ENCODE measurements at regions not wholly inside any gene's neighbourhood (a gene's known extent, or its start where the extent isn't known, plus 50 kb on each side); places are given as distances from the start of the nearest gene placed in this dataset.

DNA sequence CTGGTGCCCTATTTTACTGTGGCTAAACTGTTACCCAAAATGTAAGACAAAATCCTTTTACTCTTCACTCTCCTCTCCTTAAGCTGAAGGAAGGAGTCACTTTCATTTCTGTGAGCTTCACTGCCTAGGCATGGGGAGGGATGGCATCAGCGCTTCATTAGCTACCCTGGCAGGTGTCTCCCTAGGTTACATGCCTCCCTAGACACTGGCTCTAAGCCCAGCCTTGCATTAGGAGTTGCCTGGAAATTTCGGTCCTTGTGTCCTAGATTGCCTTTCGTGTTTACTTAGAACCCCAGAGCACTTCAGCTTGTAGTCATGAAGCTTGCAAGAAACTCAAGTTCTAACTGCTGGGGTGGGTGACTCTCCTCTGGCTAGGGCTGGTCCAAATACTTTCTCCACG, 520.5 kb upstream of the STXBP6 start:
- Mint-ChIP-seq H3K4me1 (peaks cover under 1% of the 10 kb centered on the region in 2 experiments; a peak in 3 of 4 replicates), H3K27ac (peak overlapping the region in 1 of 3 experiments; percentile 60; a peak in 2 of 7 replicates), H3K27me3 (ENCODE audit: low read depth) (no peaks in the 10 kb centered on the region; the same call in 1 of the 2 replicates), H3K4me3 (no peak overlapping the region), H3K9me3 (peaks cover 0 to 8% of the 10 kb centered on the region in 2 experiments; a peak in 2 of 5 replicates), H3K36me3 (ENCODE audit: insufficient read depth in 1 of 3, low read depth in 3 of 3) (no peaks in the 10 kb centered on the region)
- no peak overlapping the region for H4K5ac ChIP-seq (ENCODE audit: insufficient read length, low read depth, low read length)
- no peak overlapping the region for H3K14ac ChIP-seq (ENCODE audit: insufficient read depth, low read length)
- no peaks in the 10 kb centered on the region for H3K9me3 ChIP-seq (ENCODE audit: control insufficient read depth, low read depth, low read length)
- no peak overlapping the region for H3T11ph ChIP-seq (ENCODE audit: low read length)
- H3K79me1 ChIP-seq (ENCODE audit: insufficient read depth, low read depth, low read length, poor library complexity, severe bottlenecking): no peaks in the 10 kb centered on the region
- no peaks in the 10 kb centered on the region for H4K20me1 ChIP-seq (ENCODE audit: control insufficient read depth, insufficient read depth, insufficient read length)
- H2AK5ac ChIP-seq (ENCODE audit: insufficient read length, low read length): no peak overlapping the region
- H3K4me1 ChIP-seq (ENCODE audit: insufficient read depth, low read length): no peaks in the 10 kb centered on the region
- H2BK120ac ChIP-seq (ENCODE audit: low read depth, low read length, poor library complexity, severe bottlenecking): no peak overlapping the region
- no peak overlapping the region for H3K18ac ChIP-seq (ENCODE audit: insufficient read length, low read depth, low read length)
- H3K23ac ChIP-seq (ENCODE audit: insufficient read length, low read depth, low read length): no peak overlapping the region
- H2BK5ac ChIP-seq (ENCODE audit: insufficient read length, low read length): no peak overlapping the region
- no CpG with 5 or more reads among the region's 4 CpGs for WGBS (ENCODE audit: extremely low coverage, insufficient read length, low lambda C conversion rate)
- no peak overlapping the region for H2AFZ ChIP-seq (ENCODE audit: low read length)
- H3K27ac ChIP-seq (ENCODE audit: insufficient read length, low read depth, low read length): no peak overlapping the region
- H3K27me3 ChIP-seq (ENCODE audit: insufficient read depth, low read length): no peaks in the 10 kb centered on the region
- TF ChIP-seq, protein P1, sequence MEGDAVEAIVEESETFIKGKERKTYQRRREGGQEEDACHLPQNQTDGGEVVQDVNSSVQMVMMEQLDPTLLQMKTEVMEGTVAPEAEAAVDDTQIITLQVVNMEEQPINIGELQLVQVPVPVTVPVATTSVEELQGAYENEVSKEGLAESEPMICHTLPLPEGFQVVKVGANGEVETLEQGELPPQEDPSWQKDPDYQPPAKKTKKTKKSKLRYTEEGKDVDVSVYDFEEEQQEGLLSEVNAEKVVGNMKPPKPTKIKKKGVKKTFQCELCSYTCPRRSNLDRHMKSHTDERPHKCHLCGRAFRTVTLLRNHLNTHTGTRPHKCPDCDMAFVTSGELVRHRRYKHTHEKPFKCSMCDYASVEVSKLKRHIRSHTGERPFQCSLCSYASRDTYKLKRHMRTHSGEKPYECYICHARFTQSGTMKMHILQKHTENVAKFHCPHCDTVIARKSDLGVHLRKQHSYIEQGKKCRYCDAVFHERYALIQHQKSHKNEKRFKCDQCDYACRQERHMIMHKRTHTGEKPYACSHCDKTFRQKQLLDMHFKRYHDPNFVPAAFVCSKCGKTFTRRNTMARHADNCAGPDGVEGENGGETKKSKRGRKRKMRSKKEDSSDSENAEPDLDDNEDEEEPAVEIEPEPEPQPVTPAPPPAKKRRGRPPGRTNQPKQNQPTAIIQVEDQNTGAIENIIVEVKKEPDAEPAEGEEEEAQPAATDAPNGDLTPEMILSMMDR (conservative IDR thresholded peaks at IDR 0.05): no peak
- no peak for DNase-seq
- H3K9ac ChIP-seq (ENCODE audit: extremely low read depth, insufficient read length, low read length): no peak overlapping the region
- no peak overlapping the region for H4K91ac ChIP-seq (ENCODE audit: insufficient read length, low read depth, low read length)
- no peak overlapping the region for H3K4ac ChIP-seq (ENCODE audit: low read depth, low read length)
- no peaks in the 10 kb centered on the region for H3K79me2 ChIP-seq (ENCODE audit: insufficient read depth, low read length)
- H2BK15ac ChIP-seq (ENCODE audit: low read depth, low read length): no peak overlapping the region
- no peaks in the 10 kb centered on the region for H3K23me2 ChIP-seq (ENCODE audit: insufficient read length, low read depth, low read length, poor library complexity, severe bottlenecking)
- peak overlapping the region; percentile 57 for H4K8ac ChIP-seq (replicated peaks; ENCODE audit: insufficient read length, low read depth, low read length)
- H2BK20ac ChIP-seq (ENCODE audit: low read depth, low read length, poor library complexity, severe bottlenecking): no peak overlapping the region
- no peak overlapping the region for H3K4me2 ChIP-seq (ENCODE audit: insufficient read depth, insufficient read length, low read length)
- no peak overlapping the region for H3K56ac ChIP-seq (ENCODE audit: insufficient read length, low read depth, low read length)
- no peak overlapping the region for H2BK12ac ChIP-seq (ENCODE audit: insufficient read length, low read depth, low read length)
